HepG2 (cell line): ENCODE measurements at regions not wholly inside any gene's neighbourhood (a gene's known extent, or its start where the extent isn't known, plus 50 kb on each side); places are given as distances from the start of the nearest gene placed in this dataset.

Source experiments
- ATAC-seq: fragments of 200-7000 bp; cut with Tn5 transposase; 3 replicates; pipeline ENCODE4 v1.9.1; 2020; ENCODE audit warnings: mild to moderate bottlenecking, moderate library complexity
- BruUV-seq: library from RNA; stranded (reverse); fragments of 400-500 nt; replicated peaks from 2 replicates; lab custom pipeline; 2021; lab: Mats Ljungman, UMichigan
- CTCF ChIA-PET: fragments of 300-600 bp; formaldehyde crosslinking; extraction: SDS; loops from one replicate; lab custom pipeline; 2021; ENCODE audit warnings: low total read pairs, inconsistent platforms, low intra/inter-chr PET ratio; lab: Yijun Ruan, JAX
- POLR2A ChIA-PET: fragments of 350-600 bp; sonication (Branson Sonifier 250); formaldehyde crosslinking; loops from one replicate; lab custom pipeline; 2020; ENCODE audit warnings: antibody characterized with exemption, inconsistent platforms; lab: Yijun Ruan, JAX
- DNase-seq: peaks from one replicate; pipeline ENCODE4 v3.0.0-alpha.2; 2015; ENCODE audit warnings: low spot score
- FAIRE-seq: peaks from 3 replicates; lab custom pipeline; 2011; peaks lifted over from hg19 to GRCh38; lab: Jason Lieb, UNC
- H2AFZ ChIP-seq: one replicate; pipeline ENCODE4 v1.6.1; 2011; ENCODE audit warnings: low read length, inconsistent platforms
- H3K27ac ChIP-seq: fragments of 300-600 bp; 3 replicates; pipeline ENCODE4 v1.8.0; 2011; ENCODE audit warnings: mixed run types, mild to moderate bottlenecking, mixed read lengths, low read length, inconsistent platforms; ENCODE audit not compliant: insufficient read depth; ENCODE audit errors: extremely low read length
- H3K27me3 ChIP-seq, 2 experiments: fragments of 200-600 bp in 1 of 2; 2 replicates in 1 of 2; 3 replicates in 1 of 2; pipeline versions ENCODE4 v1.6.0 to v1.8.0; 2011; ENCODE audit warnings: low read length in 2 of 2, mild to moderate bottlenecking in 2 of 2, moderate library complexity in 2 of 2, inconsistent platforms in 1 of 2; ENCODE audit not compliant: insufficient read depth in 2 of 2, control insufficient read depth in 1 of 2
- H3K36me3 ChIP-seq, 2 experiments: fragments of 200-600 bp in 1 of 2; replicated peaks in 1 of 2; 2 replicates in 1 of 2; 3 replicates in 1 of 2; pipeline versions ENCODE4 v1.5.1 to v1.8.0; 2011; ENCODE audit warnings: low read length in 2 of 2, inconsistent platforms in 1 of 2; ENCODE audit not compliant: insufficient read depth in 2 of 2, control insufficient read depth in 1 of 2
- H3K4me1 ChIP-seq: 2 replicates; pipeline ENCODE4 v1.5.1; 2012; ENCODE audit warnings: low read length, inconsistent platforms; ENCODE audit not compliant: insufficient read depth
- H3K4me2 ChIP-seq: 2 replicates; pipeline ENCODE4 v1.6.0; 2011; ENCODE audit warnings: low read depth, low read length, inconsistent platforms
- H3K4me3 ChIP-seq, 3 experiments: fragments of 200-600 bp in 1 of 3; sonication (generic), shearing (Covaris generic) in 1 of 3; replicated peaks in 1 of 3; 2 replicates each; pipeline ENCODE4 v1.5.1; 2011 to 2016; ENCODE audit warnings: low read length in 3 of 3, inconsistent platforms in 2 of 3, low read depth in 2 of 3, mild to moderate bottlenecking in 2 of 3, control low read depth in 1 of 3, mixed read lengths in 1 of 3; ENCODE audit not compliant: insufficient read depth in 1 of 3
- H3K79me2 ChIP-seq: one replicate; pipeline ENCODE4 v1.6.1; 2011; ENCODE audit warnings: low read length, inconsistent platforms; ENCODE audit not compliant: insufficient read depth
- H3K9ac ChIP-seq: 2 replicates; pipeline ENCODE4 v1.6.0; 2011; ENCODE audit warnings: mild to moderate bottlenecking, low read depth, low read length, inconsistent platforms; ENCODE audit not compliant: insufficient read depth
- H3K9me3 ChIP-seq: 2 replicates; pipeline ENCODE4 v1.5.1; 2012; ENCODE audit warnings: mild to moderate bottlenecking, low read length
- H4K20me1 ChIP-seq: 2 replicates; pipeline ENCODE4 v1.6.0; 2011; ENCODE audit warnings: inconsistent platforms, mild to moderate bottlenecking, low read length, moderate library complexity; ENCODE audit not compliant: insufficient read depth
- ATF6 ChIP-seq: sonication (generic); formaldehyde crosslinking; conservative IDR thresholded peaks from 2 replicates; pipeline ENCODE4 v1.4.0; 2020; ENCODE audit warnings: missing genetic modification reagents
- DMAP1 ChIP-seq: IDR thresholded peaks from 2 replicates; pipeline ENCODE4 v1.6.1; 2016
- EED ChIP-seq: sonication (generic); formaldehyde crosslinking; IDR thresholded peaks from 2 replicates; pipeline ENCODE4 v1.5.0; 2020; ENCODE audit warnings: mild to moderate bottlenecking, missing genetic modification reagents
- KAT8 ChIP-seq: IDR thresholded peaks from 2 replicates; pipeline ENCODE4 v1.6.1; 2016; ENCODE audit warnings: missing genetic modification reagents, missing compliant biosample characterization
- MIER2 ChIP-seq: IDR thresholded peaks from 2 replicates; pipeline ENCODE4 v1.6.1; 2016; ENCODE audit warnings: missing biosample characterization, missing genetic modification reagents
- MXI1 ChIP-seq: IDR thresholded peaks from 3 replicates; pipeline ENCODE4 v1.6.1; 2012; ENCODE audit warnings: low read depth, low read length, inconsistent platforms, borderline replicate concordance
- NFE2L2 ChIP-seq: fragments of 150-350 bp; IDR thresholded peaks from 2 replicates; pipeline ENCODE4 v1.6.1; 2014; ENCODE audit warnings: low read length
- NFIB ChIP-seq: sonication (generic); formaldehyde crosslinking; IDR thresholded peaks from 2 replicates; pipeline ENCODE4 v1.9.0; 2021; ENCODE audit warnings: missing genetic modification reagents, mild to moderate bottlenecking, borderline replicate concordance
- NR3C1 ChIP-seq: sonication (generic); formaldehyde crosslinking; IDR thresholded peaks from 2 replicates; pipeline ENCODE4 v1.4.0; 2020; ENCODE audit warnings: missing genetic modification reagents
- POGK ChIP-seq: sonication (generic); formaldehyde crosslinking; conservative IDR thresholded peaks from 2 replicates; pipeline ENCODE4 v1.8.0; 2022; ENCODE audit warnings: mild to moderate bottlenecking, moderate library complexity, missing genetic modification reagents
- ZBTB1 ChIP-seq: sonication (generic); formaldehyde crosslinking; IDR thresholded peaks from 2 replicates; pipeline ENCODE4 v1.4.0; 2020; ENCODE audit warnings: missing genetic modification reagents, borderline replicate concordance
- ZBTB26 ChIP-seq: IDR thresholded peaks from 2 replicates; pipeline ENCODE4 v1.6.1; 2016; ENCODE audit warnings: missing compliant biosample characterization, missing genetic modification reagents, borderline replicate concordance
- ZEB1 ChIP-seq: IDR thresholded peaks from 2 replicates; pipeline ENCODE4 v1.6.1; 2012; ENCODE audit warnings: mild to moderate bottlenecking, low read depth, inconsistent platforms; ENCODE audit not compliant: insufficient replicate concordance
- ZNF12 ChIP-seq: sonication (generic); formaldehyde crosslinking; IDR thresholded peaks from 2 replicates; pipeline ENCODE4 v1.5.0; 2020; ENCODE audit warnings: missing genetic modification reagents
- ZNF17 ChIP-seq: sonication (generic); formaldehyde crosslinking; IDR thresholded peaks from 2 replicates; pipeline ENCODE4 v1.5.0; 2020; ENCODE audit warnings: mild to moderate bottlenecking, missing genetic modification reagents
- whole genome bisulfite sequencing: methylation state at CpG from one replicate; pipeline ENCODE4 v1.1.6; 2017; ENCODE audit warnings: low lambda C conversion rate; 5-methylcytosine and 5-hydroxymethylcytosine counted together
- in situ Hi-C: cut with HindIII; loops from 2 replicates; pipeline ENCODE4 v1.10.0; 2017; ENCODE audit warnings: low pct_unique_long_range_greater_than_20kb; ENCODE audit not compliant: extremely low pct_ligation_motif_present
- intact Hi-C: fragments of 100-400 bp; cut with micrococcal nuclease; formaldehyde crosslinking; loops from one replicate; pipeline ENCODE4 v1.10.0; 2022; ENCODE audit not compliant: unreplicated experiment
- TF ChIP-seq, protein P1 (sequence below): sonication (generic); formaldehyde crosslinking; IDR thresholded peaks from 2 replicates; pipeline ENCODE4 v1.8.0; 2022; ENCODE audit warnings: missing genetic modification reagents, mild to moderate bottlenecking, inconsistent platforms, borderline replicate concordance
- TF ChIP-seq, protein P2 (sequence below): sonication (generic); formaldehyde crosslinking; IDR thresholded peaks from 2 replicates; pipeline ENCODE4 v1.5.1; 2020; ENCODE audit warnings: mild to moderate bottlenecking, missing genetic modification reagents, moderate library complexity

GRCh38 chr11:71383461-71383860 lies 64.7 kb downstream of the DHCR7 start (continued):
- TF ChIP-seq, protein P1, sequence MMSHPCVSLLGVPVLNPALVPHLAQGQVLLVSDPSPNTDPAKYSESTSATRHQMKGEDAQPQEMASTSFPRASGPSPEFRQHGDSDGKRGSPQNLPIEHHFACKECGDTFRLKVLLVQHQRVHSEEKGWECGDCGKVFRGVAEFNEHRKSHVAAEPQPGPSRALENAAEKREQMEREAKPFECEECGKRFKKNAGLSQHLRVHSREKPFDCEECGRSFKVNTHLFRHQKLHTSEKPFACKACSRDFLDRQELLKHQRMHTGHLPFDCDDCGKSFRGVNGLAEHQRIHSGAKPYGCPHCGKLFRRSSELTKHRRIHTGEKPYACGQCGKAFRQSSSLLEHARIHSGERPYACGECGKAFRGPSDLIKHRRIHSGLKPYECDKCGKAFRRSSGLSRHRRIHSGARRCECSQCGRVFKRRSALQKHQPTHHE (CRISPR knock-in tag): no peak
- TF ChIP-seq ZBTB26 (CRISPR knock-in tag) (no peak), MIER2 (CRISPR knock-in tag) (no peak), MXI1 (no peak), NFIB (CRISPR knock-in tag) (no peak), NR3C1 (CRISPR knock-in tag) (no peak)

- Histone ChIP-seq H3K4me1 (no peaks in the 10 kb centered on the region), H3K4me2 (no peak overlapping the region), H3K36me3 (no peaks in the 10 kb centered on the region), H3K79me2 (no peaks in the 10 kb centered on the region), H3K9me3 (no peaks in the 10 kb centered on the region), H3K9ac (no peak overlapping the region), H2AFZ (no peak overlapping the region), H3K27ac (no peak overlapping the region), H3K4me3 (no peak overlapping the region), H3K27me3 (peaks cover 0 to 11% of the 10 kb centered on the region in 2 experiments; a peak in 2 of 5 replicates), H4K20me1 (no peaks in the 10 kb centered on the region)
- no TSS peak for BruUV-seq
- no peak for FAIRE-seq
- in situ Hi-C loops: no loop called here
- ChIA-PET CTCF (no interaction called here), POLR2A (no interaction called here)
- no peak for ATAC-seq
- intact Hi-C loops: no loop called here
- DNase-seq: no peak
- WGBS: 27% methylated on average over 5 of the region's 5 CpGs
- TF ChIP-seq EED (CRISPR knock-in tag): no peak
- no peak for TF ChIP-seq ZNF17 (CRISPR knock-in tag)
- no peak for TF ChIP-seq KAT8 (CRISPR knock-in tag)
- no peak for TF ChIP-seq DMAP1 (CRISPR knock-in tag)
- no peak for TF ChIP-seq POGK
- TF ChIP-seq, protein P2, sequence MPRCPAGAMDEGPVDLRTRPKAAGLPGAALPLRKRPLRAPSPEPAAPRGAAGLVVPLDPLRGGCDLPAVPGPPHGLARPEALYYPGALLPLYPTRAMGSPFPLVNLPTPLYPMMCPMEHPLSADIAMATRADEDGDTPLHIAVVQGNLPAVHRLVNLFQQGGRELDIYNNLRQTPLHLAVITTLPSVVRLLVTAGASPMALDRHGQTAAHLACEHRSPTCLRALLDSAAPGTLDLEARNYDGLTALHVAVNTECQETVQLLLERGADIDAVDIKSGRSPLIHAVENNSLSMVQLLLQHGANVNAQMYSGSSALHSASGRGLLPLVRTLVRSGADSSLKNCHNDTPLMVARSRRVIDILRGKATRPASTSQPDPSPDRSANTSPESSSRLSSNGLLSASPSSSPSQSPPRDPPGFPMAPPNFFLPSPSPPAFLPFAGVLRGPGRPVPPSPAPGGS: no peak
- peak; percentile 55; the same call in 1 of the 2 replicates for TF ChIP-seq ZNF12 (CRISPR knock-in tag)
- TF ChIP-seq ZBTB1 (CRISPR knock-in tag): no peak
- no peak for TF ChIP-seq NFE2L2
- TF ChIP-seq ZEB1: no peak
- TF ChIP-seq ATF6 (CRISPR knock-in tag): no peak
Measured at GRCh38 chr11:71381781-71382505, 66.2 kb downstream of the DHCR7 start.
